Stimulated activated memory B cell treated with anti-CD40 and anti-IgM and Interleukin-4, amounts not matched to agents 10 μg/mL and 1 μg/mL and 100 μg/mL, for 72 hours (primary cell): ENCODE measurements at regions not wholly inside any gene's neighbourhood (a gene's known extent, or its start where the extent isn't known, plus 50 kb on each side); places are given as distances from the start of the nearest gene placed in this dataset.
"Not testable (repeated sequence)": the region's sequence is repeated elsewhere in the genome, so short reads cannot be mapped to it uniquely, and the experiment has no call there.

Source experiments
- ATAC-seq: fragments of 150-1000 bp; cut with Tn5 transposase; 2 replicates; pipeline ENCODE4 v1.10.0; 2021
- H3K27ac Mint-ChIP-seq: one replicate; pipeline ENCODE4 v1.8.0; 2022; ENCODE audit warnings: mild to moderate bottlenecking, mixed read lengths
- H3K27me3 Mint-ChIP-seq: one replicate; pipeline ENCODE4 v1.8.0; 2022; ENCODE audit warnings: mixed read lengths
- H3K36me3 Mint-ChIP-seq: one replicate; pipeline ENCODE4 v1.8.0; 2022; ENCODE audit warnings: mixed read lengths
- H3K4me1 Mint-ChIP-seq: one replicate; pipeline ENCODE4 v1.8.0; 2022; ENCODE audit warnings: mixed read lengths
- H3K4me3 Mint-ChIP-seq: one replicate; pipeline ENCODE4 v1.8.0; 2022; ENCODE audit warnings: mild to moderate bottlenecking, moderate library complexity, mixed read lengths
- H3K9me3 Mint-ChIP-seq: one replicate; pipeline ENCODE4 v1.8.0; 2022; ENCODE audit warnings: mixed read lengths

DNA sequence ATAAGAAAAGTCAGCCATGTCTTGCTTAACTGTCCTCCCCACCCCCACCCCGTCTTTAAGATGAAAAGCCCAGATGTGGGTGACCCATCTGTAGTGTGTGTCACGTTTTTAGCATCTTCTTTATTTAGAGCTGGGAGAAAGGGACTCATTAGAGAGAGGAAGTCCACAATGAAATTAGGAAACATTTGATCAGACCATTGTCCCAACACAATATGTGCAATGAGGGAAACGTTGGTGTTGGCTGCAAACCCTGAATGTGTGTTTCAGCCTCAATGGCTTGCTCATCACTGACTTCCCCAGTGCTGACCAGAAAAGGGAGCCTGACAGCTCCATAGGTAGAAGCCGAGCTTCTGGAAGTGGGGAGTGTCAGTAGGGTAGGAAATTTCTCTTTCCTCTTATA, 475.7 kb downstream of the CD83 start:
- Mint-ChIP-seq H3K4me3 (no peak overlapping the region), H3K27ac (no peak overlapping the region), H3K4me1 (no peaks in the 10 kb centered on the region), H3K36me3 (no peaks in the 10 kb centered on the region), H3K27me3 (no peaks in the 10 kb centered on the region), H3K9me3 (no peaks in the 10 kb centered on the region)
- no peak for ATAC-seq

DNA sequence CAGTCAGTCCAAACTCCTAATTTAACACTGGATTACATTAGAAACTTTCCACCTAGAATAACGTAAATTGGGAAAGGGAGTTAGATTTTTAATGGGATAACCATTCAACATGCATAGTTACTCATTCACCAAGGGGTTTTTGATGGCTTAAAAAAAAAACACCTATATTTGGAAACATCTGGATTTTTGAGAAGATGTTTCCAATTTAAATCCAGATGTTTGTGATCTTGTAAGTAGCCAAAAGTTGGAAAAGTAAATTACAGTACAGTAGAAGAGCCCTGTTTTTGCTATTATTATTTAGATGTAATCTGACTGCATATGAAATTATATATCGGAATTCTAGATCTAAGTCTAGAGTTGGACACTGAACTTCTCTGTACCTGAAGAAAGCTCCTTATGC, 478.2 kb downstream of the CD83 start:
- Mint-ChIP-seq H3K9me3 (no peaks in the 10 kb centered on the region), H3K4me3 (no peak overlapping the region), H3K27me3 (no peaks in the 10 kb centered on the region)

DNA sequence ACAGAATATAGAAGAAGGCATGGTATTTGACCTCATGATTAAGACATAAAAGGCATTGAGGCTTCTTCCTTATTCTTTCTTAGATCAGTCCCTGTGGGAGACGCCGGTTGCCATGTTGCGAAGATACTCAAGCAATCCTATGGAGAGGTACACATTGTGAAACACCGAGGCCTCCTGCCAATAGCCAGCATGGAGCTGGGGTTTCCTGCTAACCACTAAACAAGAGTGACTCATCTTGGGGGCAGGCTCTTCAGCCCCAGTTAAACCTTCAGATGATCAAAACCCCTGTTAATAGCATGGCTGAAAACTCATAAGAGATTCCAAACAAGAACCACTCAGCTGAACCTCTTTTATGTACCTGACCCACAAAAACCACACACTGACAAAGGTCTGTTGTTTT, 478.8 kb downstream of the CD83 start:
- no peak for ATAC-seq
- H3K27ac Mint-ChIP-seq, result no peak overlapping the region
- H3K4me1 Mint-ChIP-seq, result peaks cover 8% of the 10 kb centered on the region
- no peaks in the 10 kb centered on the region for H3K36me3 Mint-ChIP-seq
- no peak overlapping the region for H3K4me3 Mint-ChIP-seq
- no peaks in the 10 kb centered on the region for H3K9me3 Mint-ChIP-seq
- H3K27me3 Mint-ChIP-seq, result no peaks in the 10 kb centered on the region

More for the DNA sequence above, 478.2 kb downstream of the CD83 start:
- H3K4me1 Mint-ChIP-seq, result peaks cover 8% of the 10 kb centered on the region
- H3K27ac Mint-ChIP-seq, result no peak overlapping the region
- no peak for ATAC-seq
- H3K36me3 Mint-ChIP-seq, result no peaks in the 10 kb centered on the region

DNA sequence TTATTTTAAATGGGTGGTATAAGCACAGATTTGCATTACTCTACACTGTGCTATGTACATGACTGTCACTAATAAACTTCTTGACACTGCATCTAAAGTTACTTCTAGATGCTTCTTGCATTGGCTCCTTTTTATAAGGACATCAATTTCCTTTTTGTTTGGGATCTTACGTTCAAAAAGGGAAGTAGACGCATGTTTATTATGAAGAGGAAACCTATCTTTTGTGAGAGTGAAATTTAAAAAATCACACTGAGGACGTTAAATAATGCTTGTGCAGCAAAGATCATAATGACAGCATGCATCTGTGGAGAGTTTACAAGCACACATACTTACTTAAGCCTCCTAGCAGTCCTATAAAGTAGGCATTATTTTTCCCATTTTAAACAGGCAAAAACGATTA, 479.5 kb downstream of the CD83 start:
- ATAC-seq, result no peak
- H3K4me1 Mint-ChIP-seq, result peaks cover 8% of the 10 kb centered on the region
- no peaks in the 10 kb centered on the region for H3K27me3 Mint-ChIP-seq

DNA sequence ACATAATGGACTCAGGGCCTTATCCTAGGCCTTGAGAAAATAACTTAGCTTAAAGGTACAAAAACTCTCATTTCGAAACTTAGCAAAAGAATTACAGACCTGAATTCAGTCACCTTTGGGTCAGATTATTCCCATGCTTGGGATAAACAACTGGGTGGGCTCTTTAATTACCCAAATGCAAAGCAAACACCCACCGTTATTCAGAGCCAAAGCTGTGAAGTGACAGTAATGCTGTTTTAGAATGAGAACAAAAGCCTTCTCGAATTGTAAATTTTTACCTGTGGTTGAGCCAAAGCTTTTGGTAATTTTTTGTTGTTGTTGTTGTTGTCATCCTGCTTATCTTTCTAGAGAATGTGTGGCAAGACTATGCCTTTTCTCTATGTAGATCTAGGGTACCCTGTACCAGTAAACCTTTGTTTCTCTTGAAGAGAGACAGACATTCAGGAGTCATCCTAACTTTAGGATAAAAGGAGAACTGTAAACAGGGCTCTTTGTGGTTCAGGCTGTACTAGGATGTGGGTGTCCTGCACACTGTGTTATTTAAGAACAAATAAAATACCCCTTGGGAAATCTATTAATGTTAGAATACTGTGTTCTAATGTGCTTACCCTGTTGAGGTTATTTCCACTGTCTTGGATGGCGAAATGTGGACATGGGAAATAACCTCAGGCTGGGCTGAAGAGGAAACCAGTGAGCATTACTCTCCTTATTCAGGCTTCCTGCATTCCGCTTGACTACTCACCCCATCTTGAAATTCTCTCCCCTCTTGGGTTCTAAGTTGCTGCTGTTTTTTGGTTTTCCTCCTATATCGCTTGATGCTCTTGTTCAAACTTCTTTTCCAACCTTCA, 480.7 kb downstream of the CD83 start:
- no peak for ATAC-seq
- Mint-ChIP-seq H3K27me3 (no peaks in the 10 kb centered on the region), H3K4me3 (no peak overlapping the region), H3K4me1 (peaks cover 8% of the 10 kb centered on the region), H3K36me3 (no peaks in the 10 kb centered on the region), H3K27ac (no peak overlapping the region), H3K9me3 (no peaks in the 10 kb centered on the region)

More for the DNA sequence above, 479.5 kb downstream of the CD83 start:
- Mint-ChIP-seq H3K9me3 (no peaks in the 10 kb centered on the region), H3K4me3 (no peak overlapping the region), H3K36me3 (no peaks in the 10 kb centered on the region), H3K27ac (no peak overlapping the region)

DNA sequence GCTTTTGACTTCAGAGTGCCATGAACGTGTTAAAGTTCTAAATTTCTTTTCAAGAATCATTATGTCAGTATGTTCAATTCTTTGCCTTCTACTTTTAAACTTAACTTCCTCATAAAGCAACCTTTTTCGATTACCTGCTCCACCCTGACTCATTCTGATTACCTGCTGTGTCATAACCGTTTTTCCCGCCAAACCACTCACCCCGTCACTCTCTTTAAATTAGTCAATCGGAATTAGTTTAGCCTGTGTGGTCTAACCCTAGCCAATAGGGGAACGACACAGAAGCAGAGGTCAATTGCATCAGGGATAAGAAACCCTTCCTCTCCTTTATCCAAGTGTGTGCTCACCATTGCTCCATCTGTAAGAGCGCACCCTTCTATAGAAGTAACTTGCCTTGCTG, 482.7 kb downstream of the CD83 start:
- H3K27ac Mint-ChIP-seq, result not testable (repeated sequence)

GRCh38 chr6:14601490-14601889, 483.9 kb downstream of the CD83 start:
- Mint-ChIP-seq H3K36me3 (no peaks in the 10 kb centered on the region), H3K4me3 (no peak overlapping the region), H3K27ac (no peak overlapping the region), H3K9me3 (no peaks in the 10 kb centered on the region), H3K4me1 (peaks cover 8% of the 10 kb centered on the region), H3K27me3 (no peaks in the 10 kb centered on the region)
- ATAC-seq, result no peak

More for the DNA sequence above, 482.7 kb downstream of the CD83 start:
- not testable (repeated sequence) for H3K4me3 Mint-ChIP-seq, H3K27me3 Mint-ChIP-seq, ATAC-seq, H3K4me1 Mint-ChIP-seq, H3K36me3 Mint-ChIP-seq, H3K9me3 Mint-ChIP-seq

DNA sequence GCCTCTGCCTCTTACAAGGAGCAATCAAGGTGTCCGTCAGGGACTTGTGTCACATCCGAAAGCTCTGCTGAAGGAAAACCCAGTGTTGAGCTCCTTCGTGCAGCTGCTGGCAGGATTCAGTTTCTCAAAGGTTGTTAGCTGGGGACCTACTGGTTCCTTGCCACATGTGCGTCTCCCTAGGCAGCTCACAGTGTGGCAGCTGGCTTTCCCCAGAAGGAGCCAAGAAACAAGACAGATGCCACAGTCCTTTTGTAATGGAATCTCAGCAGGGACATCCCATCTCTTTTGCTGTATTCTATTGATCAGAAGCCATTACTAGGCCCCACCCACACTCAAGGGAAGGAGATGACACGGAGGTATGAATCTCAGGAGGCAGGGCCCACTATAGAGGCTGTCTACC, 488.8 kb downstream of the CD83 start:
- H3K27me3 Mint-ChIP-seq, result no peaks in the 10 kb centered on the region
- H3K27ac Mint-ChIP-seq, result no peak overlapping the region
- ATAC-seq, result no peak
- H3K4me1 Mint-ChIP-seq, result peaks cover 7% of the 10 kb centered on the region
- H3K9me3 Mint-ChIP-seq, result no peaks in the 10 kb centered on the region
- H3K4me3 Mint-ChIP-seq, result no peak overlapping the region
- H3K36me3 Mint-ChIP-seq, result no peaks in the 10 kb centered on the region

DNA sequence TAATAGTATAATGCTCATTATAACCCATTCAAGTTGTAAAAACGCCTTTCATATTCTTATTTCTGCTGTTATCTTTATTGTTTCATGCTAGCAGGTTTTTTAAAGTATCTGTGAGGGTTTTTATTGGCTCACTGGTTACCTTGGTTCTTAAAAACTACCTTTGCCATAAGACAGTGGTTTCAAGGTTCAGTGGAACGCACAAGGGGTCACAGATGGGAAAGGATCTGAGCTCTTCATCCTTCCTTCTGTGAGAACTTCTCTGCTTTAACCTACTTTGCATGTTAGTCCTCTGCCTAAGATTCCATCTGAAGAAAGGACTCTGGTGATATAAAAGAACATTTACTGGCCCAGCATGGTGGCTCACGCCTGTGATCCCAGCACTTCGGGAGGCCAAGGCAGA, 492.6 kb downstream of the CD83 start:
- Mint-ChIP-seq H3K4me3 (no peak overlapping the region), H3K4me1 (peaks cover 7% of the 10 kb centered on the region), H3K27me3 (no peaks in the 10 kb centered on the region), H3K27ac (no peak overlapping the region), H3K36me3 (no peaks in the 10 kb centered on the region), H3K9me3 (no peaks in the 10 kb centered on the region)
- no peak for ATAC-seq

DNA sequence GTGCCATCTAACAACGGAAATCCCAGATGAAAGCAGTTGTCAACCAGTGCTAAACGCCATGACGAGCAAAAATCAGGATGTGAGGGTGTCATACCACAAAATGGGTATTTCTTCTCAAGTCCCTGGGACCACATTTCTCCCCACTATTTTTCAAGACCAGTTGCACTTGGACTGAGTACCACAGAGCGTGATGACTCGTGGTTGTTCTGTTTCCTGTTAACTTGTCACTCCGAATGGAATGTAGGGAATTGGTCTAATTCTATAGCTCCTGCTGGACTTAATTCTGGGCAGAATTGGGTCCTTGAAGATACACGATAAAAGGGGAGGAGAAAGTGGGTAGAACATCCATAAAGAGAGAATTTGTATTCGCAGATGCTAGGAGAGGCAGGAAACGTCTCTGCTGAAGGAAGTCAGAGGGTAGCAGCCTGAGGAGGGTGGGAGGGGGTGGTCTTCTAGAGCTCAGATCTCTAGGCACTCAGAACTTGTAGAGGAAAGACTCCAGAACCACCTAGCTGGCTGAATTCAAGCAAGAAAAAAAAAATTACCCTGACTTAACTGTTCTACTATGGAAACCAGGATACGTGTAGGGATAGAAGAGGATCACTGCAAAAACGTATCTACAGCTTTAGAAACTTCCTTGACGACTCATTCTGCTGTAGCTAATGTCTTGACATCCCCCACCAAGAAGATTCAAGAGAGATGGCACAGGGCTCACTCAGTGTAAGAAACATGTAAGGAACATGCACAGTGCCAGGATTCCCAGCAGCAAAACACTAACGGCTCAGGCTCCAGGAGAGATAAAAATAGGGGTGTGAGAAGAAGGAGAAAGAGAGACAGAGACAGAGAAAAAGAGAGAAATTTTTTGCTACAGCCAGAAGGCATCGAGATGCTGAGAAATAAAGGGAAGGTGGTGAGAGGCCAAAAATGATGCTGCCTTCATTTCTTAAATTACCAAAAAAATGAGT, 494.7 kb downstream of the CD83 start:
- Mint-ChIP-seq H3K27ac (peak overlapping the region; percentile 11), H3K27me3 (no peaks in the 10 kb centered on the region), H3K4me3 (no peak overlapping the region), H3K4me1 (peaks cover 7% of the 10 kb centered on the region), H3K36me3 (peaks cover 4% of the 10 kb centered on the region), H3K9me3 (peaks cover 3% of the 10 kb centered on the region)
- no peak for ATAC-seq

- H3K9me3 Mint-ChIP-seq, result peaks cover 3% of the 10 kb centered on the region
- peaks cover 4% of the 10 kb centered on the region for H3K36me3 Mint-ChIP-seq
- H3K4me3 Mint-ChIP-seq, result no peak overlapping the region
- peaks cover 2% of the 10 kb centered on the region for H3K4me1 Mint-ChIP-seq
- no peak for ATAC-seq
- no peak overlapping the region for H3K27ac Mint-ChIP-seq
- H3K27me3 Mint-ChIP-seq, result no peaks in the 10 kb centered on the region
These were observed 497.1 kb downstream of the CD83 start for GRCh38 chr6:14614631-14615030.

- Mint-ChIP-seq H3K4me3 (no peak overlapping the region), H3K36me3 (peaks cover 4% of the 10 kb centered on the region), H3K4me1 (peaks cover 8% of the 10 kb centered on the region), H3K27ac (no peak overlapping the region), H3K27me3 (no peaks in the 10 kb centered on the region), H3K9me3 (peaks cover 3% of the 10 kb centered on the region)
- no peak for ATAC-seq
These were observed 499.1 kb downstream of the CD83 start for GRCh38 chr6:14616656-14617055.

DNA sequence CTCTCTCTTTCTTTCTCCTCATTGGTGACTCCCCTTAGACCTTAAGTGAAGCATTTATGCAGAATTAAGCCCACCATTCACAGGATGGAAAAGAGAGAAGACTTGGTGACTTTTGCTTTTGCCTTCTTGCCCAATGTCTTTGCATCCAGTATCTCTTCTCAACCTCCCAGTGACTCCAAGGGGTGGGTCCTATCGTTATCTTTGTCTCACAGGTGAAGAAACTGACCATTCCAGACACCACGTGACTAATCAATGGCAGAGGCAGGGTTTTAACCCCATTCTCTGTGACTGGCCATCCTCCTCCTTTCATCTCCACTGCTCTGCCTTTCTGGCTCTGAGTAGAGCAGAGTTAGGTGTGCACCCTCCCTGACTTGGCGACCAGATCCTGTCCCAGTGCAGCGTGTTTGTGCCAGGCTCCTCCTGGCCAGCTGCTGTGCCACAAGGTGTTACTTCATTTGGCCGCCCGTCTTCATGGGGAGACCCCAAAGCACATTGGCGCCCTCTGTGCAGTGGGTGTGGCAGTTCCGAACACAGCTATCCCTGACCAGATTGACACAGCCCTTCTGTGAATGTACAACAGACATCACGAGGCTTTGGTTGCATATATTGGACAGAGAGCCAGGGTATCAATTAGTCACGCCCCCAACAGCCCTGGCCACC, 501.3 kb downstream of the CD83 start:
- no peak overlapping the region for H3K27ac Mint-ChIP-seq
- no peak for ATAC-seq
- no peak overlapping the region for H3K4me3 Mint-ChIP-seq
- H3K27me3 Mint-ChIP-seq, result no peaks in the 10 kb centered on the region
- H3K9me3 Mint-ChIP-seq, result peaks cover 3% of the 10 kb centered on the region
- H3K4me1 Mint-ChIP-seq, result peaks cover 9% of the 10 kb centered on the region
- H3K36me3 Mint-ChIP-seq, result peaks cover 4% of the 10 kb centered on the region

GRCh38 chr6:14619419-14619781, 501.8 kb downstream of the CD83 start:
- Mint-ChIP-seq H3K9me3 (peaks cover 3% of the 10 kb centered on the region), H3K27ac (no peak overlapping the region), H3K27me3 (no peaks in the 10 kb centered on the region), H3K4me3 (no peak overlapping the region), H3K36me3 (peaks cover 4% of the 10 kb centered on the region), H3K4me1 (peaks cover 9% of the 10 kb centered on the region)
- ATAC-seq, result no peak

DNA sequence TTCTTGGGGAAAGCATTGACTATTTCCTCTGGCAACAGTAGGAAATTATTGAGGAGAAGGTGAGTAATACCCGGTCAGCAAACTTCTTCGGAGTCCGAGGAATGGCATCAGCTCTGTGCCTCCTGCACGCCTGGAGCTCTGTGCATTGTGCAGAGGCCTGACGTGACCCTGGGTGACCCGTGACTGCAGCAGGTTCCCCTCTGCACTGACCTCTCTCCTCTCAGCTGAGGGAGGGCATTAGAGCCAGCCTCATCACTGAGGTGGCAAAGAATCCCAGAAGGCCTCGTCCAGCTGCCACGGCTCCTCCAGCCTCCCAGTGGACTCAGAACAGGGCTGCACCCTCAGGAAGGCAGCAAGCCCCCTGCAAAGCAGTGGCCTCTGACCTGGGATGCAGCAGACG, 502.9 kb downstream of the CD83 start:
- Mint-ChIP-seq H3K27ac (no peak overlapping the region), H3K4me3 (no peak overlapping the region), H3K36me3 (peaks cover under 1% of the 10 kb centered on the region), H3K4me1 (peaks cover 19% of the 10 kb centered on the region), H3K27me3 (no peaks in the 10 kb centered on the region), H3K9me3 (peaks cover 1% of the 10 kb centered on the region)
- ATAC-seq, result no peak
